SIG-M5 (cell line): ENCODE measurements at regions not wholly inside any gene's neighbourhood (a gene's known extent, or its start where the extent isn't known, plus 50 kb on each side); places are given as distances from the start of the nearest gene placed in this dataset.

Experiments
- DNase-seq: peaks from one replicate; lab custom pipeline; 2025; lab: John Stamatoyannopoulos, UW

DNA sequence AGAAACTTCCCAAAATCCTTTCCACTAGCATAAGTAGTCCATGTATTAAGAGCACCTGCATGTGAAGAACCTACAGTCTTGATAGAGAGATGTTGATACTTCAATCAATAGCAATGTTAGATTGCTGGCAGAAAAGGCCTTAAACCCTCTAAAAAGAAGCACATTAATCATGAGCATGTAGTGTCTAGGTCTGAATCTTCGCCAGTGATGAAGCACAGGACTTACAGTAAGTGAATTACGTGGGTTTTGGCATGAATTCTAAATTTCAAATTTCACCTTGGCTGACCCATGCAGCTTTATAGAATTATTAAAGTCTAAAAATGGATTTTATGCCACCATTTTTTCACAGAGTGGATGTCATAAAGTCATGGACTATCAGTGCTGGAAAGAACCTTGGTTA lies 791.6 kb upstream of the NOVA1 start:
- no peak for DNase-seq

DNA sequence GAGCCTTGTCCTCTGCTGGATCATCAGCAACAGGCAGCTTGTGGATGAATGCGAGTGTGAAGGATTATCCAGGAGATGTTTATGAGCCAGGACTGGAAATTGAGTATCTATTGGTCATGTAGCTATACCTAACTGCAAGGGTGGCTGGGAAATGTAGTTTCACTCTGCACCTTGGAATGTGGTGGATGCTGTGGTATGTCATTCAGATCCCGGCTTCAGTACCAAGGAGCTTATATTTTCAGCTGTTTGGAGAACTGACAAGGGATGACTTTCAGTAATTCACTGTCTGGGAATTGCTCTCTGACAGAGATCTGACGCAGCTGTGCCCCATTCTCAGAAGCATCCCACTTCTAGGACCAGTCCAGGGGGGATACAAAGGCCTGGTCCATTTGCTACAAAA lies 792.3 kb upstream of the NOVA1 start:
- DNase-seq, result no peak

GRCh38 chr14:27391331-27391730 lies 793.5 kb upstream of the NOVA1 start:
- no peak for DNase-seq

GRCh38 chr14:27392153-27392552 lies 794.3 kb upstream of the NOVA1 start:
- DNase-seq, result no peak

GRCh38 chr14:27409944-27410343 lies 812.1 kb upstream of the NOVA1 start:
- no peak for DNase-seq

DNA sequence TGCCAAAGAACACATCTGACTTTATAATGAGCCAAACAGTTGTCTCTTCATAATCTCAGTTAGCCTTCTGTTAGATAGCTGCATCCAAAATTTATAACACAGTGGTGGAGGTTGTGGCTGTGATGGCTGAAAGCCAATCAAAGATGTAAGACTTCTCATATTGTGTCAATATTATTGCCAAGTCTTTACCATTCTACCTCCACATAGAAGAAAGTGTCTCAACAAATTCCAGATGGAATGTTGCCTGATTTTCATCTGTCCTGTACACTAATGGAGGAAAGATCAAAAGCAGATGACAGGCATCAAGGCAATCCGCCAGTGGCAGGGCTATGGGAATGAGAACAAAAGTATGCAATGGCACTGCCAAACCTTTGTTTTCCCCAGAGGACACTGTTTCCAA lies 813.1 kb upstream of the NOVA1 start:
- DNase-seq, result no peak

GRCh38 chr14:27427796-27428195 lies 830.0 kb upstream of the NOVA1 start:
- DNase-seq, result no peak

GRCh38 chr14:27435923-27436670 lies 838.3 kb upstream of the NOVA1 start:
- DNase-seq, result no peak

- DNase-seq, result no peak
Measured at GRCh38 chr14:27484633-27485032, 886.8 kb upstream of the NOVA1 start.

DNA sequence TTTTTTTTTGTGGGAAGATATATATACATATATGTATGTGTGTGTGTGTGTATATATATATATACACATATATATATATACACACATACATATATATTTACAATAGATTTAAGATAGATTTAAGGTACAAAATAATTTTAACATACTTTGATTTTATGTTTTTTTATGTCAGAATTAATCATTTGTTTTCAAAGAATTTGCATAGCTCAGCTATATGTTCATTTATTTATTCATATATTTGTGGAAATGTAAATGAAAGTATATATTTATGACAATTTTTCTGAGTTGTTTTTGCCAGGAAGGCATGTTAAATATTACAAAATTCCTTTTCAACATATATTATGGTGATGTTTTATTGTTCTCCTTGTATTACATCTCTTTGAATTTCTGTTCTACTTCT lies 887.4 kb upstream of the NOVA1 start:
- DNase-seq, result no peak

DNA sequence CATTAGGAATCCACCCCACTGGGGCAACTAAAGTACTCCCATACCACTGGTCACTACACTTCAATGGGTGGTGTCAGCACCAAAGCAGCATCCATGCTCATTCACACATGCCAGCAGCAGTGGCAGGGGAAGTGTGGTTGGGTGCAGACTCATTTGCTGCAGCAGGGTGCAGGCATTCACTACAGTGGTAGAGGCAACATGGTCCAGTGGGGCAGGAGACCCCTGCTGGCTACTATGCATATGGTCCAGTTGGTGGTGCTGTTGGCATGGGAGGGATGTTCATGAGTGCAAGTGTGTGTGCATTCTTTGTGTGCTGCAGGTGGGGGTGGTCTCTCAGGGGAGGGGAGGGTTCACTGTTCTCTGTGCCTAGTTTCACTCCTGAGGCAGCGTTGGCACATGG lies 908.4 kb upstream of the NOVA1 start:
- no peak for DNase-seq

GRCh38 chr14:27528328-27528727 lies 930.5 kb upstream of the NOVA1 start:
- no peak for DNase-seq

GRCh38 chr14:27536748-27537147 lies 938.9 kb upstream of the NOVA1 start:
- DNase-seq, result no peak

DNA sequence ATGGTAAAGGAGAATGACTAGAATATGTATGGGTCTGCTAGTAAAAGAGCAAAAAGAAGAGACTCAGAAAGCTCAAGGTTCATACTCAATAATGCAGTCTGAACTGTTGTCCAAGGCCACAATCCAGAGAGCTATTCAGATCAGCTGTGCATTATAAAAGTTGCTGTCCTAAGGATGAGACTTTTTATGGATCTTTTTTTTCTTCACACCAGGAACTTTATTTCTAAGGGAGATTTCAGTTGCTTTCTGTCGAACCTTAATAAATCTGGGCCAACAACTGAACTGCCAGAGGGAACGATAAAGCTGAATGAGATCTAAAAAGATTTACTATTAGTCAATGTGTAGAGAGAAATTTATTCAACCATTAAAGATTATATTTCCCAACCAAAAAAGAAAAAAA lies 948.3 kb upstream of the NOVA1 start:
- no peak for DNase-seq

DNA sequence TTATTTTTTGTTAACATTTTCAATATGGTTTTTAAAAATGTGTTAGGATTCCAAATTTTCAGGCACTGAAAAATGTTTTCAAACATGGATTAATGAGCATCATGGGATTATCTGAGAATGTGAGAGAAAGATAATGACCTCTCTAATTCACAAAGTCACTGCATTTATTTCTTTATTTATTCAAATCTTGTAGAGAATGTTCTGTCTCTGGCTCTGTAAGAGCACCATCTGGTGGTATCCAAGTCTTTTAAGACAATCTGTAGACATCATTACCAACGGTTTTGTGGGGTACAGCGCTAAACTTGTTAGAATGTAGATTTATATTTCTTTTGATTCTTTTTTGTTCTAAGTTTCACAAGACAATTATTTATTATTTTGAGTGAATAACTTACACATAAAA lies 956.0 kb upstream of the NOVA1 start:
- no peak for DNase-seq

GRCh38 chr14:27557445-27557844 lies 959.6 kb upstream of the NOVA1 start:
- no peak for DNase-seq

- no peak for DNase-seq
Measured at GRCh38 chr14:27559848-27560247, 962.0 kb upstream of the NOVA1 start.

- DNase-seq, result no peak
Measured at GRCh38 chr14:27566843-27567382, 969.1 kb upstream of the NOVA1 start.

DNA sequence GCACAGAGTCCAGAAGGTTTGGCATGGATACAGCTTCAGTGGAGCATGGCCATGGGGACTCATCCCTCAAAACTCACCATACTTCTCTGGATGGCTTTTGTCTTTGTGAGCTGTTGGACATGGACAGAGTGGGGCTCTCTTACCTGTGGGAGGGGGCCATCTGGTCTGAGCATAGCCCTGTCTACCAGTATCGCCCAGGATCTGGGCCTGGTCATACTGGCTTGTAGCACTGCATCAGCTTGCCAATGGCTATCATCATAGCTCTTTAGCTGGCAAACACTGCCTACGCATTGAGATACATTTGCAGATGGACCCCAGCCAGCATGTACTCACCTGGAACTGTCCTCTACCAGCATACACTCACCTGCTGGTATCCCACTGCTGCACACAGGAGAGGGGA lies 975.2 kb upstream of the NOVA1 start:
- no peak for DNase-seq

- no peak for DNase-seq
Measured at GRCh38 chr14:27587103-27587502, 989.3 kb upstream of the NOVA1 start.

GRCh38 chr14:27605282-27605681 lies 1007.4 kb upstream of the NOVA1 start:
- DNase-seq, result no peak

GRCh38 chr14:27608377-27608776 lies 1010.5 kb upstream of the NOVA1 start:
- DNase-seq, result no peak

- DNase-seq, result no peak
Measured at GRCh38 chr14:27612121-27612520, 1014.3 kb upstream of the NOVA1 start.

DNA sequence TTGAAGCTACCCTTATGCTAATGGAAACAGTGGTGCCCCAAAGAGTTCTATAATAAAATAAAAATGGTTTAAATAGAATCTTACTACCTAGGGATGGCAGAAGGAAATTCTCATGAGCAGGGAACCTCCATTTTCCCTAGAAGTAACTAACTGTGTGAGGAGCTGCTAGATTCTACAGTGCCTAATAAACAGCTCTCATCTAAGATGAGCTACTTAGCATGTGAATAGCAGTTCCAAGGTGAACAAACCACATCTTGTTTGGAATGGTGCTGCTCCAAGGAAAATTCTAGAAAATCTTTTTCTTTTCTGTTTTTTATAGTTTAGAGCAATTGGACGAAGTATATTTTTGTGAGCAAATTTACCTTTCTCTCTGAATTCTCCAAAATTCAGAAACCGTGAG lies 1015.3 kb upstream of the NOVA1 start:
- no peak for DNase-seq
